ENCODE measurements at regions not wholly inside any gene's neighbourhood (a gene's known extent, or its start where the extent isn't known, plus 50 kb on each side); places are given as distances from the start of the nearest gene placed in this dataset.

GRCh38 chr4:95998311-95998710, 158.4 kb downstream of the PDHA2 start:
- DNase-seq = no peak

GRCh38 chr4:96003951-96004740, 164.3 kb downstream of the PDHA2 start:
- DNase-seq = no peak

DNA sequence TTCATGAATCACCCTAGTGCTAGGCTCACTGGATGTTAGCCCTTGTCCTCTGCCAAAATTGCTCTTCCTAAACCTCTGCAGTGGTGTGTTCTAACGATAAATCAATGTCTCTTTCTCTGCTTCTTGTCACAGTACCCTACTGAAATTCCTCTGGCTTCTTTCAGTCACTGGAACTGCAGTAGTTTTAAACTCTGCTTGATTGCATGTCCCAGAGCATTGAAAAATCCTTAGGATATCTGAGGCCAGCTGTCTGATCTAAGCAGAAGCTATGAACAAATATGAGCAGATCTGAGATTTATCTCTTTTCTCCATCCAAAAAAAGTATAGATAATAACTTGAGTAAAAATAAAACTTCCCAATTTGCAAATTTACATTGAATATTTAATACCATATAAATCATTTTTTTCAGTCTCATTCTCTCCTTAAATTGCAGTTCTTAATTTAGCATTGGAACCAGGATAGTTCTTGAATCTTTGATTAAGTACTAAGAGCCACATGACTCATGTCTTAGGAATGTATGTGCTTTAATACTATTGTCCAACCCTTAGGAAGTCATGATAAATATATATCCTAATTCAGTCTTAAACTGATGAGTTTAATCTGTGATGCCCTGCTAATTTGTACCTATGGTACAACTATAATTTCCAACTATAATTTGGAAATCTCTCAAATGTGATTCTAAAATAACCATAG, 169.7 kb downstream of the PDHA2 start:
- no peak for DNase-seq

DNA sequence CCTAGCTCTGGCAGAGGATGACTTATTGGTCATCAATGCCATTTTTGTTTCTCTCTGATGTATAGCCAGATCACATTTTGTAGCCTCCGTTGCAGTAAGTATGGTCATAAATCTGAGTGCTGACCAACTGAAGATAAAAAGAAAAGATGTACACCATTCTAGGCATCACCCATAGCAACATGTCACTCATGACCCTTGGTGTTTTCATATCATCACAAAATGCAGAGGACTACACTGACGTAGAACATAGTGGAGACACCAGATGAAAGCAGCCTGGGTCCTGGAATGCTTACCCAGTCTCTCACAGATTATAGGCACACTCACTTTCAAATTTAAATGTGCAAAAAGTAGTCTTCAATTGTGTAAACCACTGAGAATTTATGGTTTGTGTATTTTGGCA, 172.8 kb downstream of the PDHA2 start:
- DNase-seq = no peak

GRCh38 chr4:96016634-96017299, 176.9 kb downstream of the PDHA2 start:
- no peak for DNase-seq

GRCh38 chr4:96025011-96025410, 185.1 kb downstream of the PDHA2 start:
- DNase-seq = no peak

DNA sequence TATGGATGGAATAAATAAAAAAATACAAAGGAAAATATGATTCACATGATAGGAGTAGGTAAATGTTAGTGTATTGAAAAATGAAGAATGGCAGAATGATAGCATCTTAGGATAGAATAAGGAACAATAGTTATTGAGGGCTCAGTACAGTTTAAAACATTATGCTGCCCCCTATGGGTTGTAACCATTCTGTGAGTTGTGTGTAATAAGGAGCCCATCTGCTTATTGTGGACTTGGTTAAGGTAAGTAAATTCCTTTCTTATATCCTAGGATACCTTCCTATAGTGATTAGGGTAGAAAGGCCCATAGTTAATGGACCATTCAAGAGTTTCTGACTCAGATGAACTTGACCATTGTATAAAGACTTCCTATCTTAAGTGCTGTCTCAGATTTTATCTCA, 195.8 kb downstream of the PDHA2 start:
- DNase-seq = peak in 2 of 3 experiments; percentile 7 to 38

GRCh38 chr4:96036781-96037180, 196.9 kb downstream of the PDHA2 start:
- no peak for DNase-seq

GRCh38 chr4:96037705-96038104, 197.8 kb downstream of the PDHA2 start:
- no peak for DNase-seq

DNA sequence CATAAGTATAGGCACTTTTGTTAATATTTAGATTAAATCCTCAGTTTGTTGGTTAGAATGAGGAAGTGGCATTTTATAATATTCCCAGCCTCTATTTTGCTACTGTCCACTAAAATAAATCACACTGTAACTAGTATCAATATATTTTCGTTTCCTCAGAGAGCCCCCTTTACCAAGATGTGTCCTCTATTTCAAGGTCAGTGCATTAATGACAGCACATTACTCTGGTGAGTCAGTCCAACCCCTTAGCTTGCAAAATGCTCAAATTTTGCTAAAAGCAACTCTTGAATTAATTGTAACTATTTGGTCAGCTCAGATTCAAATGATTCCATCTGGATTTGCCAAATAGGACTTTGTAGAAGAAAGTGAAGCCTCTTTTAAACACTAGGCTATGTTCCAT, 199.3 kb downstream of the PDHA2 start:
- DNase-seq = no peak

GRCh38 chr4:96039803-96040436, 200.0 kb downstream of the PDHA2 start:
- no peak for DNase-seq

- DNase-seq = no peak
Observed at GRCh38 chr4:96044971-96045370, 205.1 kb downstream of the PDHA2 start.

DNA sequence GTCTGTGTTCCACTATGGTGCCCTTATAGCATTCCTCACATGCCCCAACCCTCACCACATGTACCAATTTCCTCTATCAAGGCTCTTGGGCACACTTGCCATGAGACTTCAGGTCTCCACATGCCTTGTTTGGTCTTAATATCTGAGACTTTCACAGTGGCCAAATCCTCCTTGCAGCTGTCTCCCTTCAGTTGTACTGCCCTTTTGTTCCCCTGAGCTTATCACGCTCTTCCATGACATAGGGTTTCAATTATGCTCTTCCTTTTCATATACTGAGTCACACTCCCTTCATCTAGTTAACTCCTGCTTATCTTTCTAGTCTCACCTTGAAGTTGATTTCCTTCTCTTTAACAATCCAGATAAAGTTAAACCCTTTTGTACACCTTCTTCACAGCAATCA, 212.9 kb downstream of the PDHA2 start:
- DNase-seq = no peak

GRCh38 chr4:96056346-96056934, 216.5 kb downstream of the PDHA2 start:
- no peak for DNase-seq

DNA sequence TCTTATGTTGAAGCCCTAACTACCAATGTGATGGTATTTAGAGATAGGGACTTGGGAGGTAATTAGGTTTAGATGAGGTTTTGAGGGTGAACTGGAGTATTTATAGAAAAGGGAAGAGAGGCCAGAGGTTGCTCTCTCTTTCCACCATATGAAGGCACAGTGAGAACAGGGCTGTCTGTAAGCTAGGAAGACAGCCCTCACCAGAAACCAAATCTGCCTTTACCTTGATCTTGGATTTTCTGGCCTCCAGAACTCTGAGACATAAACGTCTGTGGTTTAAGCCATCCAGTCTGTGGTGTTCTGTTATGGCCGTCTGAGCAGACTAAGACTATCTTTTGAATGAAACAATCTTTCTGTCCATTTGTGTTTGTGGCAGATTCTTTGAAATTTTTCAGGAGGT, 223.7 kb downstream of the PDHA2 start:
- DNase-seq = no peak

GRCh38 chr4:96073461-96073860, 233.6 kb downstream of the PDHA2 start:
- DNase-seq = no peak

DNA sequence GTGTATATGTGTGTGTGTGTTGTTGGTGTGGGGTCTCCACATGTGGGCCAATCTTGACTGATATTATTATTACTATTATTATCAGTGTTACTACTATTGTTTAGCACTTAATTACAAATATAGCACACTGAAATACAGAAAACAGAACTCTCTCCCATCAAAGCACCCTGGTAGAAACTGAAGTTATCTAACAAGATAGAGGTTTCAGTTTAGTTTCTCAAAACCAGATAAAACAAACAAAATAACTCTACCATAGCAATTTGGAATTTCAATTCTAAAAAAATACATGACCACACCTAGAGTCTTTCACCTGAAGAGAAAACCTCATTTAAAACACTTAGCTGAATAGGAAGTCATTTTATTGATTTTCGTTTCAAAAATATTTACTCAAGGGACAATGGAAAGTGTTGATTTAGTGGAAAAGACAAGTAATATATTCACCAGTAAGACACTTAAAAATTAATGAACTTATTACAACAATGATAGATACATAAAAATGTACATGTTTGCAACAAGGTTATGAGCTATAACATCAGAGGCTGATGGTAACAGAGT, 252.3 kb downstream of the PDHA2 start:
- DNase-seq = peak in 1 of 3 experiments; percentile 18

GRCh38 chr4:96093057-96093456, 253.2 kb downstream of the PDHA2 start:
- DNase-seq = peak in 1 of 3 experiments; percentile 25

DNA sequence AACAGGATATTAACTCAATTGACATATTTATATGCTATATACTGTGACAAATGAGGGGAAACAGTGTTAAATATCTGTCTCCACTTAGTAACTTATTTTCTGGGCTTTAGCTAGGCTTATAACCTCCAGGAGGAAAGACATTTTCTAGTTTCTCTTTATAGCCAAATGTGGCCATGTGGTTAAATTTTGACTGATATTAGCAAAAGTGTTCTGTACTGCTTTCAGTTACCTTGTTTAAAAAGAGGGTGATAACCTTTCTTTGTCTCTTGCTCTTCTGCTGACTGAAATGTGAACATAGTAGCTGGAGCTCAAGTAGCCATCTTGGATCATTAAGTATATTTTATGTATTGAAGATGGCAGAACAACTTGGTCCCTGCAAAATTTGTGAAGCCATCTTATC, 253.7 kb downstream of the PDHA2 start:
- no peak for DNase-seq

DNA sequence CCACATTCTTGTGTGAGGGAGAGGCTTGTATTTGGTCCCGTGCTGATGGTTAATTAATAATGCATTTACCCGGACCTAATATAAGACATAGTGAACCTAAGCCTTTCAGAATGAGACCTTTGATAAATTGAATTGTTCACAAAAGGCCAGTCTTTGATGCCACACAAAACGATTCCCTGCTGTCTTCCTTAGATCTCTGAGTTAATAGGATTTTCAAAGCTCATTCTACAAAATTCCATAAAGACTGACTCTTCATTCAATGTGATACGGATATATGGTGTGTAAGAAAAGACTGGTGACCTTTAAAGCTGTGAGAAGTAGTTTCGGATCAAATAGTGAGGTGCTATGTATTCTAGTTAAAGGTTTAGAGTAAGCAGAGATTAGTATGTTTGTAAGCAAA, 254.3 kb downstream of the PDHA2 start:
- DNase-seq = no peak

DNA sequence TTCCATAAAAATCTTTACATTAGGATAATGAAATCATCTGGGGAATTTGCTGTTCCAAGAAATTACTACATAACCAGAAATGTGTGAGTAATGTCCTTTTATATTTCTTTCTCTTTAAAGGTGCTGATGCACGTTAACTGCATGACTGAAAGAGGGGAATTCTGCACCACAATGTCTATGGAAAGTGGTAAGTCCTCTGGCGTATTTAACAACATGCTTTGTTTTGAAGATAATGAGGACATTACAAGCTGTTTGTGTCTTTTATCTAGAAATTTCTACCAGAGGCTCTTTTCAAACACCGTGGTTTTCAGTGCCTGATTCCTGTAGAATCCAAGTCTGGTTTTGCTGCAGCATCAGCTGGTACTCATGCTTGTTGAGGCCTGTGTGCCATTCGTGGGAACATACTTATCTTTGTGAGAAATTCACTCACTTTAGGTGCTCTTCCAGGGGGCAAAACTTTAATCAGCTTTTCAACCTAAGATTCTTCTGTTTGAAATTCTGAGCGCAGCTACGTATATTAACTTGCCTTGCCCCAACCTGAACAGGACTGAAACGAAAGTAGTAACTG, 257.2 kb downstream of the PDHA2 start:
- no peak for DNase-seq

DNA sequence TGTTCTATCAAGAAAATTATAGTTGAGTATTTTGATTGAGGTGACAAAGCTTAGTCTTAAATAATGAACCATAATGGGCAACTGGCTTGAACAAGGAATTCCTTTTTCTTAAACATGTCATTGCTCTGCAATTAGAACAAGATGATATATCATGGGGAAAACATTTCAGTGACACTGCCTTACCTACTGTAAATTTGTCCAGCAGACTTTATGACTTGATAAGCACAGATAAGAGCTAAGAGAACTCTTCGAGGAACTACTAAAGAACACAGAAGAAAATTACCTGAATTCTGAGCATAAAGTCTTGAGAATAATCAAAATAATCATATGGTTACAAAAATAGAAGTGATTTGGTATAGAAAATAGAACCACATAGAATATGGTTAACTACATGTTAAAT, 257.8 kb downstream of the PDHA2 start:
- DNase-seq = no peak

Data from NCI-H1417 (cell line).